ENCODE measurements at regions not wholly inside any gene's neighbourhood (a gene's known extent, or its start where the extent isn't known, plus 50 kb on each side); places are given as distances from the start of the nearest gene placed in this dataset.

- H3K27me3 ChIP-seq (ENCODE audit: control insufficient read depth, low read length), result no peaks in the 10 kb centered on the region
- H3K4me2 ChIP-seq (ENCODE audit: low read length), result no peak overlapping the region
- TF ChIP-seq, protein P1, sequence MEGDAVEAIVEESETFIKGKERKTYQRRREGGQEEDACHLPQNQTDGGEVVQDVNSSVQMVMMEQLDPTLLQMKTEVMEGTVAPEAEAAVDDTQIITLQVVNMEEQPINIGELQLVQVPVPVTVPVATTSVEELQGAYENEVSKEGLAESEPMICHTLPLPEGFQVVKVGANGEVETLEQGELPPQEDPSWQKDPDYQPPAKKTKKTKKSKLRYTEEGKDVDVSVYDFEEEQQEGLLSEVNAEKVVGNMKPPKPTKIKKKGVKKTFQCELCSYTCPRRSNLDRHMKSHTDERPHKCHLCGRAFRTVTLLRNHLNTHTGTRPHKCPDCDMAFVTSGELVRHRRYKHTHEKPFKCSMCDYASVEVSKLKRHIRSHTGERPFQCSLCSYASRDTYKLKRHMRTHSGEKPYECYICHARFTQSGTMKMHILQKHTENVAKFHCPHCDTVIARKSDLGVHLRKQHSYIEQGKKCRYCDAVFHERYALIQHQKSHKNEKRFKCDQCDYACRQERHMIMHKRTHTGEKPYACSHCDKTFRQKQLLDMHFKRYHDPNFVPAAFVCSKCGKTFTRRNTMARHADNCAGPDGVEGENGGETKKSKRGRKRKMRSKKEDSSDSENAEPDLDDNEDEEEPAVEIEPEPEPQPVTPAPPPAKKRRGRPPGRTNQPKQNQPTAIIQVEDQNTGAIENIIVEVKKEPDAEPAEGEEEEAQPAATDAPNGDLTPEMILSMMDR (IDR thresholded peaks at IDR 0.05; ENCODE audit: low read depth, low read length, poor library complexity, severe bottlenecking), result no peak
- TF ChIP-seq EZH2phosphoT487 (IDR thresholded peaks at IDR 0.05; ENCODE audit: borderline replicate concordance, low read length), result no peak
- no peaks in the 10 kb centered on the region for H3K36me3 ChIP-seq (ENCODE audit: control insufficient read depth, low read length)
- H3K4me1 ChIP-seq (ENCODE audit: control insufficient read depth, low read length), result no peaks in the 10 kb centered on the region
- H3K4me3 ChIP-seq (ENCODE audit: low read length), result no peak overlapping the region
- H3F3A ChIP-seq (ENCODE audit: control insufficient read depth, insufficient read depth), result no peaks in the 10 kb centered on the region
- H3K79me2 ChIP-seq (ENCODE audit: control insufficient read depth, low read length), result no peaks in the 10 kb centered on the region
- H3K9me2 ChIP-seq (replicated peaks; ENCODE audit: control insufficient read depth, low read length), result no peaks in the 10 kb centered on the region
- H3K9me3 ChIP-seq (ENCODE audit: control insufficient read depth, insufficient read depth, low read length), result peaks cover 4% of the 10 kb centered on the region; the same call in 1 of the 2 replicates
- H4K20me1 ChIP-seq (ENCODE audit: control insufficient read depth, insufficient read depth, low read depth, low read length), result no peaks in the 10 kb centered on the region
- H3K27ac ChIP-seq (ENCODE audit: low read depth, low read length), result no peak overlapping the region
Measured at GRCh38 chr2:235168174-235168979, 216.6 kb downstream of the SH3BP4 start.

GRCh38 chr2:235170016-235170415 is 218.2 kb downstream of the SH3BP4 start:
- Histone ChIP-seq H3K4me2 (ENCODE audit: low read length) (no peak overlapping the region), H4K20me1 (ENCODE audit: control insufficient read depth, insufficient read depth, low read depth, low read length) (no peaks in the 10 kb centered on the region), H3F3A (ENCODE audit: control insufficient read depth, insufficient read depth) (no peaks in the 10 kb centered on the region), H3K27ac (ENCODE audit: low read depth, low read length) (no peak overlapping the region), H3K79me2 (ENCODE audit: control insufficient read depth, low read length) (no peaks in the 10 kb centered on the region), H3K9me2 (replicated peaks; ENCODE audit: control insufficient read depth, low read length) (no peaks in the 10 kb centered on the region), H3K4me1 (ENCODE audit: control insufficient read depth, low read length) (no peaks in the 10 kb centered on the region), H3K36me3 (ENCODE audit: control insufficient read depth, low read length) (no peaks in the 10 kb centered on the region), H3K27me3 (ENCODE audit: control insufficient read depth, low read length) (no peaks in the 10 kb centered on the region), H3K4me3 (ENCODE audit: low read length) (no peak overlapping the region), H3K9me3 (ENCODE audit: control insufficient read depth, insufficient read depth, low read length) (peaks cover 4% of the 10 kb centered on the region; the same call in 1 of the 2 replicates)
- TF ChIP-seq, protein P1 (IDR thresholded peaks at IDR 0.05; ENCODE audit: low read depth, low read length, poor library complexity, severe bottlenecking), result no peak
- no peak for TF ChIP-seq EZH2phosphoT487 (IDR thresholded peaks at IDR 0.05; ENCODE audit: borderline replicate concordance, low read length)

DNA sequence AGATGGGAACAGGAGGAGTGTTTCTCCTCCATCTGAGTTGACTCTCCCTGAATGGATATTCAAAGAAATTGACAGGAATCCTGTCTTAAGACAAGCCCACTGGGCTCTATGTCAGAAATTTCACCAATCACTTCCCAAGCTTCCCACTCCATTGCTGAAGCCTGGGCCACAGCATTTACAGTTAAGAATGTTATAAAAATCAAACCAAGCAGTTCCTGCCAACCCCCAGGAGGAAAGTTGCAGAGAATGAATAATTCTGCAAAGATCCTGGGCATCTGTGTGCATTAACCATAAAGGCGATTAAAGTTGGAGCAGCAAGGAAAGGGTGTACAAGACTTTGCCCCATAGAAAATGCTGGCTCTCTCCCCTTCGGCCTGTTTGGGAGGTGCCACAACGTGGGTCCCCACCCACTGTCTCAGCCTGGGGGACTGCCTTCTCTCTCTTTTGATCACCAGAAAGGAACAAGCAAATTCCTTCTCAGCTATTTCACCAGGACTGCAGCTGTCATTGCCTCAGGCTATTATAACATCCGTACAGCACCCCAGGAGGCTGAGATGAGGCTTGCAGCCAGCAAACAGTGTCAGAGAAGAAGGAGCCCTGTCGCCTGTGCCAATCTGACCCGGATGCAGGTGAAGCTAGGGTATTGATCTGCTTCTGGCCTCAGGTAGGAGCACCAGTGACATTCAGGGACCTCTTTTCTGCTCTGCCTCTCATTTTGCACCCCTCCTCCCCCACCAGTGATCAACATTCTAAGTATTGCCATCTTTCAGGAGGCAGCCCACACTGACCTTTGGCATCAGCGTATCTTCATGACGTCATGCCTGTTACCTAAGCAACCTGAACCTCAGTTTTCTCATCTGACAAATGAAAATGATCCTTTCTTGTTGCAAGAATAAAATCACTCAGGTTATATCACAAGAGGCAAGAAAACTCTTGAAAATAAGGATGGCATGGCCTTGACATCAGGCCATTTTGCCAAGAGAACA is 219.0 kb downstream of the SH3BP4 start:
- no peaks in the 10 kb centered on the region for H3K9me2 ChIP-seq (replicated peaks; ENCODE audit: control insufficient read depth, low read length)
- TF ChIP-seq EZH2phosphoT487 (IDR thresholded peaks at IDR 0.05; ENCODE audit: borderline replicate concordance, low read length), result no peak
- TF ChIP-seq, protein P1 (IDR thresholded peaks at IDR 0.05; ENCODE audit: low read depth, low read length, poor library complexity, severe bottlenecking), result no peak
- H3K4me2 ChIP-seq (ENCODE audit: low read length), result no peak overlapping the region
- no peaks in the 10 kb centered on the region for H3K36me3 ChIP-seq (ENCODE audit: control insufficient read depth, low read length)
- no peaks in the 10 kb centered on the region for H3K79me2 ChIP-seq (ENCODE audit: control insufficient read depth, low read length)
- H3K9me3 ChIP-seq (ENCODE audit: control insufficient read depth, insufficient read depth, low read length), result peaks cover 4% of the 10 kb centered on the region; the same call in 1 of the 2 replicates
- H3K27me3 ChIP-seq (ENCODE audit: control insufficient read depth, low read length), result no peaks in the 10 kb centered on the region
- no peak overlapping the region for H3K4me3 ChIP-seq (ENCODE audit: low read length)
- no peak overlapping the region for H3K27ac ChIP-seq (ENCODE audit: low read depth, low read length)
- H3F3A ChIP-seq (ENCODE audit: control insufficient read depth, insufficient read depth), result no peaks in the 10 kb centered on the region
- H3K4me1 ChIP-seq (ENCODE audit: control insufficient read depth, low read length), result no peaks in the 10 kb centered on the region
- no peaks in the 10 kb centered on the region for H4K20me1 ChIP-seq (ENCODE audit: control insufficient read depth, insufficient read depth, low read depth, low read length)

All from DOHH2 (cell line).